OCI-LY7 (cell line): ENCODE measurements at regions not wholly inside any gene's neighbourhood (a gene's known extent, or its start where the extent isn't known, plus 50 kb on each side); places are given as distances from the start of the nearest gene placed in this dataset.

Experiments
- CTCF ChIP-seq: fragments of 200-600 bp; sonication (generic); conservative IDR thresholded peaks from 2 replicates; pipeline ENCODE4 v1.5.1; 2014; ENCODE audit warnings: mild to moderate bottlenecking, antibody characterized with exemption, low read length, moderate library complexity, mixed read lengths
- EZH2phosphoT487 ChIP-seq: fragments of 200-600 bp; sonication (generic); IDR thresholded peaks from 2 replicates; pipeline ENCODE4 v1.6.1; 2018; ENCODE audit warnings: low read depth, borderline replicate concordance, mild to moderate bottlenecking, mixed run types, antibody characterized with exemption, low read length, moderate library complexity, mixed read lengths

- TF ChIP-seq CTCF (no peak), EZH2phosphoT487 (no peak)
Measured at GRCh38 chr14:23828001-23828400, 125.6 kb upstream of the DHRS4 start.
